GM19395 (cell line): ENCODE measurements at regions not wholly inside any gene's neighbourhood (a gene's known extent, or its start where the extent isn't known, plus 50 kb on each side); places are given as distances from the start of the nearest gene placed in this dataset.

Experiments used
- ATAC-seq: cut with Tn5 transposase; IDR thresholded peaks from one replicate; pipeline ENCODE4 v1.9.1; 2021; ENCODE audit warnings: mild to moderate bottlenecking, moderate library complexity; ENCODE audit not compliant: unreplicated experiment

DNA sequence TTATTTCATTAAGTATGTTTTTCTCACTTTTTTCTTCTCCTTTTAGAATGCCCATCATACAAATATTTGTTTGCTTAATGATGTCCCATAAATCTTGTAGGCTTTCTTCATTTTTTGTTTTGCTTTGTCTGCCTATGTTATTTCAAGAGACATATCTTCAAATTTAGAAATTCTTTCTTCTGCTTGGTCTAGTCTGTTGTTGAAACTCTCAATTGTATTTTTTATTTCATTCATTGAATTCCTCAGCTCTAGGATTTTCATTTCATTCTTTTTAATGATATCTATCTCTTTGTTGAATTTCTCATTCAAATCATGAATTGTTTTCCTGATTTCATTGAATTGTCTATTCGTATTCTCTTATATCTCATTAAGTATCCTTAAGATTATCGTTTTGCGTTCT, 125.1 kb upstream of the VIPR2 start:
- ATAC-seq = no peak

GRCh38 chr7:159263430-159263829, 118.8 kb upstream of the VIPR2 start:
- no peak for ATAC-seq

- ATAC-seq = no peak
Measured at GRCh38 chr7:159253657-159254056, 109.0 kb upstream of the VIPR2 start.

DNA sequence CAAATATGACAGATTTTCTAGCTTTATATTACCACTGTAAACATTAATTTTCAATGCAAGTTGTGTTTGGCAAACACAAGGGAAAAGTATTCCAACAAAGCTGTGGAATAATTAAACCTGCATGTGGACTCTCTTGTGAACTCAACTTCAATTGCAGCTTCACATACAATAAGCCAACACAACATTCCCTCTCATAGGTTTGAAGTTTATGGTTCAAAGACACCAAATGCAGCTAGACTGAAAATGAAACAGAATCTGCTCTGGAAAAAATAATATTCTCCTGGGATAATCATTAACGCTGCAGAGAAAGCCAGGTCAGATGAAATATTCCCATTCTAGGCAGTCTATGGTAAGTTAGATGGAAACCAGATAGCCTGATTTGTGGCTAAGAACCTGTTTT, 105.8 kb upstream of the VIPR2 start:
- ATAC-seq = no peak

DNA sequence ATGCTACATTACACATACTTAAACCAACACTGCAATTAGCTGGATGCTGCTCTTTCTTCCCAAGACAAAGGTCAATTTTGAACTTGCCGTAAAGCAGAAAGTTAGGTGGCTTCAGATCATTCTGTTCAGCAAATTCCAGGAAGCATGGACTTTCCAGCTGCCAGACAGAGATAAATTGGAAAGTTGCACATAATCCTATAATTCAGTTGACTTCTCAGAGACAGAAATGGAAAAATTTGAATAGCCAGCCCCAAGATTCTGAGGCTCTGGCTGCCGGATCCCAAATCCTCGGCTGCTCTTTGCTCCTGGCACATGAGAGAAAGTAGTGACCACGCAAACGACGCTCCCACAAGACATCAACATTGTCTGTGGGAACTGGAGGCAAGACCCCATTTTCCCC, 105.0 kb upstream of the VIPR2 start:
- no peak for ATAC-seq

DNA sequence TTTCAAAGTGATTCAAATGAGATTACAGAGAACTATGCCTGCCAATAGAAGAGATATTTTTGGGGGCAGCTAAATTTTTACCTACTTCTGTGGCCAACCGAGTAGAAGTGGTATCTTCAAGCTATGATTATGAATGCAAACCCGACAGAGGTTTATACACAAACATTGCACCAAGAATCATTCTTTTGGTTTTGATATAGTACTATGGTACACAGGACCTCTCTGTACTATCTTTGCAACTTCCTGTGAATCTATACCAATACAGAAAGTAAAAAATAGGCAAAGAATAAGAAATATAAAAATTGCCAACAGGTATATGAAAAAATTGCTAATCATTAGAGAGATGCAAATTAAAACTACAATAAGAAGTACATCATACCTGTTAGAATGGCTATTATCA, 103.2 kb upstream of the VIPR2 start:
- no peak for ATAC-seq

DNA sequence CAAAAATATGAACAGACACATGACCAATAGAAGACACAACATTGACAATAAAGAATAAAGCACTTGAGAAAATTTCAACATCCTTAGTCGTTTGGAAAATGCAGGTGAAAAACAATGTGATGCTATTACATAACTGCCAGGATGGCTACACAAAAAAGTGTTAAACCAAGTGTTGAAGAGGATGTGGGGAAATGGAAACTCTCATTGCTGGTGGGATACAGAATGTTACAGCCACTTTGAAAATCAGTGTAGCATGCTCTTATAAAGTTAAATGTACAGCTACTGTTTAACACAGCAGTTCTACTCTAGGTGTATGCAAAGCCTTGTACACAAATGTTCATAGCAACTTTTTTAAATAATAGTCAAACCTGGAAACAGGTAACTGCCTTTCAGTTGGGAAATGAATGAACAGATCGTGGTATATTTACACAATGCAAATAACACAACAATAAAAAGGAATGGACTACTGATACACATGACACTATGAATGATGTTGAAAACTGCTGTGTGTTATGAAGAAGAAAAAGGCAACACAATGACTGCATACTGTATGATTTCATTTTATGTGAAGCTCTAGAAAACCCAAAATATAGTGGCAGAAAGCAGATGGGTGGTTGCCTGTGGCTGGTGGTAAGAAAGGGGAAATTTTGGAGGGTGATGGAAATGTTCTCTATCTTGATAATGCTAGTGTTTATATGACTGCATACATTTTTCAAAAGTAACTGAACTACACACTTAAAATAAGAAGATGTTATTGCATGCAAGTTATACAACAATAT, 102.2 kb upstream of the VIPR2 start:
- ATAC-seq = no peak

DNA sequence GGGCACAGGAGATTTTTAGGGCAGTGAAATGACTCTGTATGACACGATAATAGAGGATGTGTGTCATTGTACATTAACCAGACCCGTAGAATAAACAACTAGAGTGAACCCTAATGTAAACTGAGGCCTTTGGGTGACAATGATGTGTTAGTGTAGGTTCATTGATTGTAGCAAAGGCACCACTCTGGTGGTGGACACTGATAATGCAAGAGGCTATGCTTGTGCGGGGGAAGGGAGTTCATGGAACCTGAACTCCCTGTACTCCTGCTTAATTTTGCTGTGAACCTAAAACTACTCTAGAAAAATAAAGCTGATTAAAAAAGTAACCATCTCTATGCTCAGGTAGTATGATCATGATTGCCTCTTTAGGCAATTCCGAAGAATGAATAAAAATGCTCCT, 96.3 kb upstream of the VIPR2 start:
- no peak for ATAC-seq

GRCh38 chr7:159239028-159239427, 94.4 kb upstream of the VIPR2 start:
- no peak for ATAC-seq

- ATAC-seq = no peak
Measured at GRCh38 chr7:159238541-159238940, 93.9 kb upstream of the VIPR2 start.

- ATAC-seq = no peak
Measured at GRCh38 chr7:159237022-159237653, 92.5 kb upstream of the VIPR2 start.

DNA sequence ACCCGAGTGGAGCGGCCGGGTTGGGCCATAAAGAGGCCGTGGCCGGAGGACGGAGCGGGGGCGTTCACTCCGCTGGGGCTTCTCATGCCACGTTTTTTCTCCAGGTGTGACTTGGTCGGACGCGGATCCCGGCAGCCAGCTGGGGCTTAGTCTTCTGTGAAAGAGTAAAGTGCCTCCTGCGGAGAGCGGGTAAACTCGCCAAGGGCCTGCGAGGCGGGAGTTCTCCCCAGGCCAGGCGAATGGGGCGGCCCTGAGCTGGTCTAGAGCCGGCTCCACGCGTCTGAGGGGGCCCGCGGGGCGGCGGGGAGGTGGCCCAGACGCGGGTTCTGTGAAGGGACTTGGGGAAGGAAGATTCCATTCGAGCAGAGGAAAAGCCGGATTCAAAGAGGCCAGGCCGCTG, 86.3 kb upstream of the VIPR2 start:
- no peak for ATAC-seq

DNA sequence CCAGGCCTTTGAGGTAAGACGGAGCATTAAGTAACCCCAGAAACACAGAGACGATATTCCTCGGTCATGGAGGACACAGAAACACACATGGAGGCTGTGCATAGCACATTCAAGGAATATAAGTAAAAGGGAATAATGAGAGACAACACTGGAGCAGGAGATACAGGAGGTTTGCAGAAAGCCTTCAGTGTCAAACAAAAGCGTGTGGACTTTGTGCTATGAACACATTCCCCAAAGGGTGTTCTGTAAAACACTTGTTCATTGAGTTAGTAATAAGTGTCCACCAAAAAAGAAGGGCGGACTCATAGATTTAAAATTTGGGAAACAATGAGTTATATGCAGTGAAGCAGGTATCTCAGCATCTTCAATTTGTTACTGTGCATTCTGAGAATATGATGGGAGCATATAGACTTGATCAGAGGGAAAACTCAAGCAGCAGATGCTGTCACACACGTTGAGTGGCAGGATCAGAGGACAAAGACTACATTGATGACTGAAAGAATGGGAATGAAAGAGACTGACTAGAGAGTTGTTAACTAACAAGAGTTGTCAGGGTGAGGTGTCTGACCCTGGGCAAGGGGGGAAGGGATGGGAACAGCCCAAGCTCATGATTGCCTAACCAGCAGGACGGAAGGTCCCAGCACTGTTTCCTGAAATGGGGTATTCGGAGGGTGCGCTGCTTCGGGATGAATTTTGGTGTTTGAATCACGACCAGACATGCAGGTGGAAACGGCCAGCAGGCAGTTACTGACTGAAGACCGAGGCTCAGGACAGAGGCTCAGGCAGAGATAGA, 85.2 kb upstream of the VIPR2 start:
- no peak for ATAC-seq

DNA sequence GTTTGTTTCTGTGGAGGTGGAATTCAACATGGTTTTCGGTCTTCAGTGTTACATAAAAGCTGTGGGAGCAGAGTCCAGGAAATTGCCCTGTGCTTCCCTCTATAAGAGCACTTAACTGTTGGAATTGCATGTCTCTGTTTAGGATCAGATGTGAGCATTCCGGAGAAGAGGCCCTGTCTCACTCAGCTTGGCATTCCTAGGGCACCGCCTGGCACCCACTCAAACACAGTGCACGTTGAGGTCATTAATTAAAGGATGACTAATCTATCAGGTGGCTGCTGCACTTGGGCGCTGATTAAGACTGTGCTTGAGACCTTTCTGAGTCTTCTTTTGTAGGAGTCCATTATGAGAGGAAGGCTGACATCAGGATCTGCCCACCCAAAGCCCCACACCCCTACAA, 82.8 kb upstream of the VIPR2 start:
- ATAC-seq = no peak

GRCh38 chr7:159226011-159226702, 81.5 kb upstream of the VIPR2 start:
- ATAC-seq = no peak

DNA sequence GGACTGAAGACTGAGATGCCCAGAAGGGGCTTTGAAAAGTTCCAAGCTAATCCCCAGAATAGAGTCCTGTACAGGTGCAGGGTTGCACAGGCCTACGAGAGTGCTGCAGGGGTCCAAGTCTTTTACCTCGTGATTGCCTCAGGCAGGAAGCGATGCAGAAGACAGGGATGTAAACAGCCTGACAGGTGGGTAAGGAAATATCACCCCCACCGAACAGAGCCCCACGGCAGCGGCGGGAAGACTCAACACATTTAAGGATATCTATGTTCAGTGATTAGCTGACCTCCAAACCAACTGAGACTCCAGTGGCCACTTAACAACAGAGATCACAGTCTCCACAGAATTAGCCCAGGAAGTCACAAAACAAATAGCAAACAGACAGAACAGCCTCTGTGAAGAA, 73.9 kb upstream of the VIPR2 start:
- ATAC-seq = no peak

DNA sequence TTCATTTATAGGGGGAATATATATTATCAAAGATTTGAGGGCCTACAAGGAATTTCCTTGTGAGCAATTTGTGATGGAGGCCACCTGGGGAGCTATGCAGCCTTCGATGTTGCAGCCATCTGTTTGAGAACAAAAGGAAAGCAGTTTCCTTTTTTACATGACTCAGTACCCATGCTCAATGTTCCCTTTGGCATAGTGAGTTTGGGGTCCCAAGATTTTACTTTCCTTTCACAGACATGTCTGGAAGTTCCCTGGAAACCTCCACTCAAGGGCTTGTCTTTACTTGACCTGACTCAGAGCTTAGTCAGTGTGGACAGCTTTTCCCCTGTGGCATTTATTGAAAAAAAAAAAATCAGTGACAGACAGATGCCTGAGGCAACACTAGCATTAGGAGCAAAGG, 73.5 kb upstream of the VIPR2 start:
- ATAC-seq = no peak

- no peak for ATAC-seq
Measured at GRCh38 chr7:159215076-159215475, 70.4 kb upstream of the VIPR2 start.

DNA sequence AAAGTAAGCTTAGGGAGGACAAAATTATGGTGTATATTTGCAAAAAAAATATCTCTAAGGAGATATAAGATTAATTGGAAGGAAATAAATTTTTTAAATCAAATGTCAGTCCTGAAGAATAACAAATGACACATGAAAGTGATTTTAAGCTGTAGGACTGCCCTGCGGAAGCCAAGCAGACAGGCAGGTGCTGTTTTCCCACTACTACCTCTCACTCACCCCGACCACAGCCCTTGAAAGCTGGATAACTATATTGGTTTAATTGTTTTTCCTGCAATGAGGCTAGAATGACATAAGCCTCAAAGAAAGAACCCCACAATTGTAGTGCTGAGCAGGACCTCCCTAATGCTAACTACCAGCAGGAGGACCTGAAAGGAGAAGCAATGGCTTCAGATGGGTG, 68.6 kb upstream of the VIPR2 start:
- ATAC-seq = no peak

DNA sequence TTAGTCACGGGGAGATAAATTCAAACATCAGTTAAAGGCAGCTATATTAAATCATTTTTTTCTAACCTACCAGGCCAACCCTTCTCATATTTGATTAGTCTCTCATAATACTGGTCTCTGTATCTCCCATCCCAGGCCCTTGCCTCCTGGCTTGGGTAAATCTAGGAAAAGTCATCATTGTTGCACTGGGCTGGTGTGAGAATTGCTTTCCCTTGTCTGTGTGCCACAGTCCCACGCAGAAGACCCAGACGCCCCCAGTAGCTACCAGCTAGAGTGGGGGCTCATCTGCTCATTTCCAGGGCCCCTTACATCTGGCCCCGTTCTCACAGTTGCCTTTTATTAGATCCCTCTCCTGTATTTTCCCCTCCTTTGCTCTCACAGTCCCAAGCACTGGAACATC, 67.6 kb upstream of the VIPR2 start:
- no peak for ATAC-seq

- ATAC-seq = no peak
Measured at GRCh38 chr7:159211540-159212182, 67.0 kb upstream of the VIPR2 start.
